Hepatocyte (in vitro differentiated cells): ENCODE measurements at regions not wholly inside any gene's neighbourhood (a gene's known extent, or its start where the extent isn't known, plus 50 kb on each side); places are given as distances from the start of the nearest gene placed in this dataset.

Experiments
- DNase-seq: peaks from one replicate; pipeline ENCODE4 v3.0.0-alpha.2; 2016; ENCODE audit warnings: low spot score
- H2AFZ ChIP-seq: fragments of 200-600 bp; sonication (generic); 2 replicates; pipeline ENCODE4 v1.6.0; 2016; ENCODE audit warnings: antibody characterized with exemption, mild to moderate bottlenecking
- H3K27ac ChIP-seq: fragments of 200-600 bp; sonication (generic); 2 replicates; pipeline ENCODE4 v1.5.1; 2016; ENCODE audit warnings: mild to moderate bottlenecking
- H3K27me3 ChIP-seq: fragments of 200-600 bp; sonication (generic); 2 replicates; pipeline ENCODE4 v1.6.1; 2016
- H3K36me3 ChIP-seq: fragments of 200-600 bp; sonication (generic); replicated peaks from 2 replicates; pipeline ENCODE4 v1.5.1; 2016; ENCODE audit warnings: low read depth; ENCODE audit not compliant: insufficient read depth
- H3K4me1 ChIP-seq: fragments of 200-600 bp; sonication (generic); 2 replicates; pipeline ENCODE4 v1.5.1; 2016; ENCODE audit warnings: mild to moderate bottlenecking, moderate library complexity; ENCODE audit not compliant: insufficient read depth
- H3K4me2 ChIP-seq: fragments of 200-600 bp; sonication (generic); 2 replicates; pipeline ENCODE4 v1.6.0; 2016
- H3K4me3 ChIP-seq: fragments of 200-600 bp; sonication (generic); 2 replicates; pipeline ENCODE4 v1.5.1; 2016; ENCODE audit warnings: mild to moderate bottlenecking
- H3K79me2 ChIP-seq: fragments of 200-600 bp; sonication (generic); 2 replicates; pipeline ENCODE4 v1.6.0; 2017; ENCODE audit warnings: mild to moderate bottlenecking
- H3K9me2 ChIP-seq: fragments of 200-600 bp; sonication (generic); replicated peaks from 2 replicates; pipeline ENCODE4 v1.6.0; 2017; ENCODE audit warnings: mild to moderate bottlenecking; ENCODE audit not compliant: insufficient read depth
- H3K9me3 ChIP-seq: fragments of 200-600 bp; sonication (generic); 2 replicates; pipeline ENCODE4 v1.5.1; 2016; ENCODE audit warnings: low read depth, mild to moderate bottlenecking
- H4K20me1 ChIP-seq: fragments of 200-600 bp; sonication (generic); 2 replicates; pipeline ENCODE4 v1.6.0; 2016; ENCODE audit warnings: mild to moderate bottlenecking; ENCODE audit not compliant: insufficient read depth, poor library complexity, severe bottlenecking
- EZH2 ChIP-seq: fragments of 200-600 bp; sonication (generic); IDR thresholded peaks from 2 replicates; pipeline ENCODE4 v1.6.1; 2016; ENCODE audit warnings: antibody characterized with exemption, mild to moderate bottlenecking, borderline replicate concordance
- EZH2phosphoT487 ChIP-seq: fragments of 200-600 bp; sonication (generic); IDR thresholded peaks from one replicate; pipeline ENCODE4 v1.6.1; 2018; ENCODE audit warnings: antibody characterized with exemption, mild to moderate bottlenecking, low read depth, moderate library complexity; ENCODE audit not compliant: unreplicated experiment, severe bottlenecking
- WGBS: methylation state at CpG from one replicate; pipeline ENCODE4 v1.1.6; 2016; ENCODE audit warnings: low lambda C conversion rate; ENCODE audit errors: missing lambda C conversion rate; 5-methylcytosine and 5-hydroxymethylcytosine counted together
- TF ChIP-seq, protein P1 (sequence below): fragments of 200-600 bp; sonication (generic); IDR thresholded peaks from 2 replicates; pipeline ENCODE4 v1.5.1; 2016; ENCODE audit warnings: antibody characterized with exemption, mild to moderate bottlenecking; ENCODE audit not compliant: poor library complexity

DNA sequence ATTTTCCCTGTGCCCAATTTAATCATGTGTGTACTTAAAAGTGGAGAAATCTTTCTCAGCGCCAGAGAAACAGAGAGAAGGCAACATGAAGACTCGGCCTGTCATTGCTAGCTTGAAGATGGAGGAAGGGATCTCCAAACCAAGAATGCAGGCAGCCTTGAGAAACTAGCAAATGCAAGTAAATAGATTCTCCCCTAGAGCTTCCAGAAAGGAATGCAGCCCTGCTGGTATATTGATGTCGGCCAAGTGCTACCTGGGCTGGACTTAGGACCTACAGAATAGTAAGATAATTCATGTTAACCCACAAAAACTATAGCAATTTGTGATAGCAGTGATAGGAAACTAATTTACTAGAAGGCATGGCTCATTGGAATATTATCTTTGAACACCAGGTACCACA lies 150.9 kb upstream of the ABI3BP start:
- Histone ChIP-seq H3K27me3 (no peaks in the 10 kb centered on the region), H3K4me2 (no peak overlapping the region), H3K4me3 (no peak overlapping the region), H3K9me3 (no peaks in the 10 kb centered on the region), H3K9me2 (no peaks in the 10 kb centered on the region), H3K27ac (peak overlapping the region; percentile 14), H3K79me2 (no peaks in the 10 kb centered on the region), H4K20me1 (no peaks in the 10 kb centered on the region), H3K36me3 (no peaks in the 10 kb centered on the region), H2AFZ (no peak overlapping the region), H3K4me1 (peaks cover 3% of the 10 kb centered on the region)
- DNase-seq, result peak; percentile 42
- 75% methylated on average over 3 of the region's 3 CpGs for whole genome bisulfite sequencing
- TF ChIP-seq, protein P1, sequence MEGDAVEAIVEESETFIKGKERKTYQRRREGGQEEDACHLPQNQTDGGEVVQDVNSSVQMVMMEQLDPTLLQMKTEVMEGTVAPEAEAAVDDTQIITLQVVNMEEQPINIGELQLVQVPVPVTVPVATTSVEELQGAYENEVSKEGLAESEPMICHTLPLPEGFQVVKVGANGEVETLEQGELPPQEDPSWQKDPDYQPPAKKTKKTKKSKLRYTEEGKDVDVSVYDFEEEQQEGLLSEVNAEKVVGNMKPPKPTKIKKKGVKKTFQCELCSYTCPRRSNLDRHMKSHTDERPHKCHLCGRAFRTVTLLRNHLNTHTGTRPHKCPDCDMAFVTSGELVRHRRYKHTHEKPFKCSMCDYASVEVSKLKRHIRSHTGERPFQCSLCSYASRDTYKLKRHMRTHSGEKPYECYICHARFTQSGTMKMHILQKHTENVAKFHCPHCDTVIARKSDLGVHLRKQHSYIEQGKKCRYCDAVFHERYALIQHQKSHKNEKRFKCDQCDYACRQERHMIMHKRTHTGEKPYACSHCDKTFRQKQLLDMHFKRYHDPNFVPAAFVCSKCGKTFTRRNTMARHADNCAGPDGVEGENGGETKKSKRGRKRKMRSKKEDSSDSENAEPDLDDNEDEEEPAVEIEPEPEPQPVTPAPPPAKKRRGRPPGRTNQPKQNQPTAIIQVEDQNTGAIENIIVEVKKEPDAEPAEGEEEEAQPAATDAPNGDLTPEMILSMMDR, result no peak
- TF ChIP-seq EZH2, result no peak
- no peak for TF ChIP-seq EZH2phosphoT487

DNA sequence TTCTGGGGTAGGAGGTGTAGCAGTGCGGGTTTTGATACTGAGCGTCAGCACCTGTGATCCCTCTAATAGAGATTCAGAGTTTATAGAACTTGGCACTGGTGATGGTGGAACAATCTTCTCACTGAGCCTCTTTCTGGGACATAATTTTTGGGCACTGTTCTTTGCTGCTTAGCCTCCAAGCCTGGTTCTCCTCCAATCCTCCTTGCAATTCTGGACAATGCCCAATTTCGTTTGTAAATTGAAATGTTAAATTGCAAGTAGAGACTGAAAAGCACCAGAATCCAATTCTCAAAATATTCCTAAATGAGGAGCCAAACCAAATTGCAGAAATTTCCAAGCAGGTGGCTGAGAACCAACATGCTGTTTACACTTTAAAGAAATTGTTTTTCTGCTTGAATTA lies 149.8 kb upstream of the ABI3BP start:
- H3K4me3 ChIP-seq, result no peak overlapping the region
- no peak overlapping the region for H2AFZ ChIP-seq
- no peaks in the 10 kb centered on the region for H3K27me3 ChIP-seq
- no peaks in the 10 kb centered on the region for H4K20me1 ChIP-seq
- H3K27ac ChIP-seq, result no peak overlapping the region
- H3K9me2 ChIP-seq, result no peaks in the 10 kb centered on the region
- H3K36me3 ChIP-seq, result no peaks in the 10 kb centered on the region
- no peak overlapping the region for H3K4me2 ChIP-seq
- 84% methylated on average over 3 of the region's 3 CpGs for WGBS
- DNase-seq, result no peak
- TF ChIP-seq, protein P1, result no peak
- TF ChIP-seq EZH2phosphoT487, result no peak
- TF ChIP-seq EZH2, result no peak
- H3K9me3 ChIP-seq, result no peaks in the 10 kb centered on the region
- H3K4me1 ChIP-seq, result peaks cover 3% of the 10 kb centered on the region
- H3K79me2 ChIP-seq, result no peaks in the 10 kb centered on the region

DNA sequence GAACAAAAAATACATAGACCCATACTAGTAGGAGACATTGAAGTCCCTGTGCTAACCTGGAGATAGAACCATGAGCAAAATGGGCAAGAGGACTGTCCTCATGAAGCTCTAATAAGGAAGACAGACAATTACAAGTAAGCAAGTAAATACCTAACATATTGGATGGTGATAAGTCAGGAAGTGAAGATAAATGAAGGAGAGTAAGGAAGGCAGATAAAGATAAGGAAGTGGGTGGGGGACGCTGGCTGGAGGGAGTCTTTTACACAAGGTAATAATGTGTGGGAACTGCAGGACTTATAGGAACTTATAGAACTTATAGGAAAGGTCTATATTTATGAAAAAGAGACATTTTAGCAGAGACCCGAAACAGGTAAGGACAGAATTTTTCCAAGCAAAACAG lies 148.9 kb upstream of the ABI3BP start:
- Histone ChIP-seq H2AFZ (no peak overlapping the region), H3K9me2 (no peaks in the 10 kb centered on the region), H3K4me3 (no peak overlapping the region), H3K4me1 (peaks cover 3% of the 10 kb centered on the region), H3K27me3 (no peaks in the 10 kb centered on the region), H3K9me3 (no peaks in the 10 kb centered on the region), H3K79me2 (no peaks in the 10 kb centered on the region), H3K4me2 (no peak overlapping the region), H3K27ac (no peak overlapping the region), H4K20me1 (no peaks in the 10 kb centered on the region), H3K36me3 (no peaks in the 10 kb centered on the region)
- no peak for TF ChIP-seq EZH2
- TF ChIP-seq, protein P1, result no peak
- no peak for TF ChIP-seq EZH2phosphoT487
- WGBS, result 61% methylated on average over 2 of the region's 2 CpGs
- no peak for DNase-seq

DNA sequence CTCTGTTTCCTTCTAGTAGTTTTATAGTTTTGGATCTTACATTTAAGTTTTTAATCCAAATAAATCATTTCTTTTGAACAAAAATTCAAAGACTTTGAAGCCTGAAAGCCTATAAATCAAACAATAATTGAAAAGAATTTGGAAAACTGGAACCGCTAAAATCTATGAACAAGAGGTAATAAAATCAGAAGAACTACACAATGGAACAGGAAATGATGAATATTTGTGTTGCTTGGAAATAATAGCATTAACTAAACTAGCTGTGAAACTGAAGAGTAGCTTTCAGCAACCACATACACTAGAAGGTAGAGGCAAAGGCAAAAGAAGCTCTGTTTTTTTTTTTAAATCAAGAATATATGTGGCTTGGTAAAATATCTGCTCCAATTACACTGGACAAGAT lies 147.9 kb upstream of the ABI3BP start:
- H2AFZ ChIP-seq, result no peak overlapping the region
- H3K9me3 ChIP-seq, result no peaks in the 10 kb centered on the region
- peaks cover 3% of the 10 kb centered on the region for H3K4me1 ChIP-seq
- H3K4me2 ChIP-seq, result no peak overlapping the region
- H3K79me2 ChIP-seq, result no peaks in the 10 kb centered on the region
- WGBS, result 53% methylated on average over 1 of the region's 1 CpG
- DNase-seq, result no peak
- no peak overlapping the region for H3K4me3 ChIP-seq
- TF ChIP-seq, protein P1, result no peak
- no peak for TF ChIP-seq EZH2phosphoT487
- no peak for TF ChIP-seq EZH2
- H3K9me2 ChIP-seq, result no peaks in the 10 kb centered on the region
- H4K20me1 ChIP-seq, result no peaks in the 10 kb centered on the region
- no peak overlapping the region for H3K27ac ChIP-seq
- no peaks in the 10 kb centered on the region for H3K36me3 ChIP-seq
- no peaks in the 10 kb centered on the region for H3K27me3 ChIP-seq
